Adrenal gland (tissue), 9 donors: ENCODE measurements at regions not wholly inside any gene's neighbourhood (a gene's known extent, or its start where the extent isn't known, plus 50 kb on each side); places are given as distances from the start of the nearest gene placed in this dataset.

Experiments used
- DNase-seq, 7 donors: peaks; one replicate each; pipeline ENCODE4 v3.0.0-alpha.2; 2019 to 2020
- H3K27ac ChIP-seq, 5 donors: fragments of 200-600 bp; sonication (generic) in 4 of 5; 1 replicate in 3 of 5; 2 replicates in 2 of 5; pipeline versions ENCODE4 v1.5.1 to v1.8.0; 2016 to 2020; ENCODE audit warnings: mild to moderate bottlenecking in 1 of 5
- H3K27me3 ChIP-seq: fragments of 200-600 bp; 2 replicates; pipeline ENCODE4 v1.8.0; 2021
- H3K36me3 ChIP-seq, 2 donors: fragments of 200-600 bp; replicated peaks in 1 of 2; 1 replicate in 1 of 2; 2 replicates in 1 of 2; pipeline versions ENCODE4 v1.5.1 to v1.8.0; 2018 to 2022
- H3K4me1 ChIP-seq, 2 donors: fragments of 200-600 bp; replicated peaks in 1 of 2; 1 replicate in 1 of 2; 2 replicates in 1 of 2; pipeline versions ENCODE4 v1.5.1 to v1.8.0; 2018 to 2021
- H3K4me3 ChIP-seq, 4 donors: fragments of 200-600 bp; sonication (generic) in 3 of 4; one replicate each; pipeline ENCODE4 v1.5.1; 2016 to 2018
- H3K9me3 ChIP-seq, 3 donors: fragments of 200-600 bp; sonication (generic) in 1 of 3; replicated peaks in 1 of 3; 1 replicate in 2 of 3; 2 replicates in 1 of 3; pipeline versions ENCODE4 v1.5.1 to v1.8.0; 2016 to 2021
- CTCF ChIP-seq, 6 experiments: fragments of 450-650 bp in 4 of 6; fragments of 200-600 bp in 2 of 6; sonication (generic) in 1 of 6; IDR thresholded peaks; 1 replicate in 5 of 6; 2 replicates in 1 of 6; pipeline versions ENCODE4 v1.5.1 to v1.8.0; 2016 to 2021; ENCODE audit warnings: antibody characterized with exemption in 6 of 6, mild to moderate bottlenecking in 2 of 6, moderate library complexity in 1 of 6
- POLR2A ChIP-seq, 2 donors: fragments of 450-650 bp; IDR thresholded peaks; one replicate each; pipeline ENCODE4 v1.6.1; 2017; ENCODE audit warnings: antibody characterized with exemption in 2 of 2, mild to moderate bottlenecking in 2 of 2, moderate library complexity in 1 of 2
- WGBS, 4 donors: extraction: QIAGEN DNeasy Blood & Tissue Kit in 2 of 4; methylation state at CpG; one replicate each; pipeline versions ENCODE4 v1.1.5 to v1.1.7; 2013 to 2017; 5-methylcytosine and 5-hydroxymethylcytosine counted together
- intact Hi-C, 2 donors: fragments of 100-400 bp; cut with DNase I; formaldehyde crosslinking; loops; one replicate each; pipeline versions ENCODE4 v1.14.1 to v1.15.0; 2022 to 2023
- donor health status: healthy with polysubstance abuse.
- donor health status: Bipolar disorder and iron deficiency.
- donor health status: DM: yes; HTN: yes; CAD: no.
- donor health status: DM: no; HTN: no; CAD: no.
- donor health status: DM: no; HTN: no; CAD: no.

DNA sequence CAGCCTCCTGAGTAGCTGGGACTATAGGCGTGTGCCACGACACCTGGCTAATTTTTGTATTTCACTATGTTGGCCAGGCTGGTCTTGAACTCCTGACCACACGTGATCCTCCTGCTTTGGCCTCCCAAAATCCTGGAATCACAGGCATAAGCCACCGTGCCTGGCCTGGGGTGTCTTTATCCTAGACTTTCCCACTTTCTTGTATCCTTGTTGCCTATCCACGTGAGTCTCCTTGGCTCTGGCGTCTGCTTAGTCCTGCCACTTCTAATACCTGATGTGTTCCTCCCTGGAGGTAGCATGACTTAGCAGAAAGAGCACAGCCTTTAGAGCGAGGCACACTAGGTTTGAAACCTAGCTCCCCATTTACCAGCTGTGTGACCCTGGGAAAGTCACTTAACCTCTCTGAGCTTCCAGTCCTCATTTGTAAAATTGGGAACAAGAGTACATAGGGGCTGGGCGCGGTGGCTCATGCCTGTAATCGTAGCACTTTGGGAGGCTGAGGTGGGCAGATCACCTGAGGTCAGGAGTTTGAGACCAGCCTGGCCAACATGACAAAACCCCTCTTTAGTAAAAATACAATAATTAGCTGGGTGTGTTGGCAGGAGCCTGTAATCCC is 344.6 kb downstream of the TYW1 start:
- H3K4me3 ChIP-seq = no peak overlapping the region
- intact Hi-C loops = no loop called here
- no peak for TF ChIP-seq CTCF (IDR thresholded peaks at IDR 0.05)
- TF ChIP-seq POLR2A (IDR thresholded peaks at IDR 0.05) = no peak
- no peak overlapping the region for H3K27ac ChIP-seq
- DNase-seq = no peak
- no peaks in the 10 kb centered on the region for H3K9me3 ChIP-seq
- no peaks in the 10 kb centered on the region for H3K27me3 ChIP-seq
- no peaks in the 10 kb centered on the region for H3K4me1 ChIP-seq
- no peaks in the 10 kb centered on the region for H3K36me3 ChIP-seq
- WGBS, 4 donors = 87 to 99% (median 94%) methylated on average over 8 to 10 of the region's 10 CpGs

- intact Hi-C loops = no loop called here
- WGBS, 4 donors = 87 to 97% (median 91%) methylated on average over 3 of the region's 3 CpGs
- Histone ChIP-seq H3K27me3 (no peaks in the 10 kb centered on the region), H3K4me3 (no peak overlapping the region), H3K36me3 (no peaks in the 10 kb centered on the region), H3K9me3 (no peaks in the 10 kb centered on the region), H3K27ac (no peak overlapping the region), H3K4me1 (no peaks in the 10 kb centered on the region)
- no peak for TF ChIP-seq POLR2A (IDR thresholded peaks at IDR 0.05)
- TF ChIP-seq CTCF (IDR thresholded peaks at IDR 0.05) = no peak
- DNase-seq = no peak
Observed at GRCh38 chr7:67343114-67343513, 346.5 kb downstream of the TYW1 start.

GRCh38 chr7:67343572-67343971 is 346.9 kb downstream of the TYW1 start:
- H3K4me1 ChIP-seq = no peaks in the 10 kb centered on the region
- DNase-seq = peak in 2 of 7 donors; percentile 18 to 54

DNA sequence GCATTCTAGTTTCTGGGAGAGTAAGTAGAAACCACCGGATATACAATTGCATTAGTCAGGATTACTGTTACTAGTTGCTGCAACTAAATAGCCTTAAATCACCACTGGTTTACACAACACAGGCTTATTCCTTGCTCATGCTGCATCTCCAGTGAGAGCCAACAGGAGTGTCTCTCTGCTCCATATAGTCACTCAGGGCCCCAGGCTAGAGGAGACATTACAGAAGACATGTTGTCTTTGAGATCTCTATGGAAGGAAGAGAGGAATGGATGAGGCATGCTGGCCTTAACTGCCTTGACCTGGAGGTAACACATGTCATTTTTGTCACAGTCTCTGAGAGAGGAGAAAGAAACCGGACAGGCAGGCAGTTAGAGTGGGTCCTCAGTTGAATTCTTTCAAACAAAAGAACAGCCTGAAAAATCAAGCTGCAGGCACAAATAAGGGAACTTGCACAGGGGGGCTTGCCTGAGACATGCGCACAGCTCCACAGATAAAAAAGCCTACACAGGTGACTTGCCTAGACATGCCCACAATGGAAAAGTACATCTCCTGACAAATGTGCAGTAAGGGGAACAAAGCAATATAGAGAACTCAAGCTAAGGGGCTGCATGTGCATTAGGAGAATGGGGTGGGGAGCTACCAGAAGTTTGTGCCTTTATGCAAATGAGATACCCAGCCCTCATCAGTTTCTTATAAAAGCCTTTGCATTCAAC is 348.0 kb downstream of the TYW1 start:
- no peak overlapping the region for H3K27ac ChIP-seq
- intact Hi-C loops = no loop called here
- no peak for DNase-seq
- no peak for TF ChIP-seq POLR2A (IDR thresholded peaks at IDR 0.05)
- H3K9me3 ChIP-seq = no peaks in the 10 kb centered on the region
- no peaks in the 10 kb centered on the region for H3K27me3 ChIP-seq
- no peak overlapping the region for H3K4me3 ChIP-seq
- 83 to 98% (median 91%) methylated on average over 3 of the region's 3 CpGs for WGBS, 4 donors
- H3K4me1 ChIP-seq = no peaks in the 10 kb centered on the region
- H3K36me3 ChIP-seq = no peaks in the 10 kb centered on the region

More at GRCh38 chr7:67343572-67343971, 346.9 kb downstream of the TYW1 start:
- TF ChIP-seq POLR2A (IDR thresholded peaks at IDR 0.05) (no peak), CTCF (IDR thresholded peaks at IDR 0.05) (no peak)
- H3K36me3 ChIP-seq = no peaks in the 10 kb centered on the region
- no peaks in the 10 kb centered on the region for H3K27me3 ChIP-seq
- no peak overlapping the region for H3K4me3 ChIP-seq
- H3K9me3 ChIP-seq = no peaks in the 10 kb centered on the region
- 70 to 96% (median 83%) methylated on average over 3 to 5 of the region's 5 CpGs for WGBS, 4 donors
- intact Hi-C loops = no loop called here
- H3K27ac ChIP-seq = no peak overlapping the region

- Histone ChIP-seq H3K4me1 (no peaks in the 10 kb centered on the region), H3K36me3 (no peaks in the 10 kb centered on the region), H3K4me3 (no peak overlapping the region), H3K9me3 (no peaks in the 10 kb centered on the region), H3K27ac (no peak overlapping the region), H3K27me3 (no peaks in the 10 kb centered on the region)
- intact Hi-C loops = no loop called here
- no peak for TF ChIP-seq CTCF (IDR thresholded peaks at IDR 0.05)
- TF ChIP-seq POLR2A (IDR thresholded peaks at IDR 0.05) = no peak
- peak in 1 of 7 donors; percentile 6 for DNase-seq
- 45 to 79% (median 67%) methylated on average over 4 of the region's 4 CpGs for WGBS, 4 donors
Observed at GRCh38 chr7:67346126-67346525, 349.5 kb downstream of the TYW1 start.
